ENCODE measurements at regions not wholly inside any gene's neighbourhood (a gene's known extent, or its start where the extent isn't known, plus 50 kb on each side); places are given as distances from the start of the nearest gene placed in this dataset.

GRCh38 chr22:34722901-34723300, 343.1 kb upstream of the ISX start:
- DNase-seq (ENCODE audit: low read depth in 2 of 2), result no peak

- DNase-seq (ENCODE audit: low read depth in 2 of 2), result no peak
Observed at GRCh38 chr22:34736081-34736480, 329.9 kb upstream of the ISX start.

GRCh38 chr22:34738661-34739400, 327.1 kb upstream of the ISX start:
- DNase-seq (ENCODE audit: low read depth in 2 of 2), result no peak

- DNase-seq (ENCODE audit: low read depth in 2 of 2), result no peak
Observed at GRCh38 chr22:34743110-34743751, 322.7 kb upstream of the ISX start.

DNA sequence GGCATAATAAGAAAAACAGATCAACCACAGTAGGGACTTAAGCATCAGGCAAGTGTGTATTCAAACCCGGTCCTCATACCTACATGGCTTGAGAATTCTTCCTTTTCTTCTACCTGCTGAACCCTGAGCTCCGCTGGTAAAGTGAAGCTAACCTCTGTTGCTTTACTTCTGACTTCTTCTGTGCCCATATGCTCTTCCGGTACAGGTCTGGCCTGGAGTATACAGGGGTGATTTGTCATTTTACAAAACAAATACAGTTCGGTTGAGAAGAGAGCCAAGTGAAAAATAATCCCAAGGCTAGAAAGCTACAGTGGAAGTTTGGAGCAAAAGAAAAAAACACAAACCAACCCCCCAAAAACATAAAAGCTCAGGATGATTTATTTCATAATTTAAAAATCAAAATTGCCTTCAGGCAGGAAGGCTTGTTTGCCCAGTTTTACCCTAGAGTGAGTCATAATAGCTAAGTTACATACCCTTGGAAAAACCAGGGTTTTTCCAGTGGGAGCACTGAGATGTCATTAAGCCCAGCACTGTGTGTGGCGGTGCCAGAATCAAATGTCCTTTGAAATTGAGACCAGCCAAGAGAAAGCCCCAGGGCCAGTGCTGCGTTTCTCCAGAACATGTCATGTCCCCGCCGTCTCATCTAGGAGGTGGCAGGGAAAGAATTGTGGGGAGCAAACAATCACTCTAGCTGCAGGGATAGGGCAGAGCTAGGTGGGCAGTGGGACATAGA, 305.5 kb upstream of the ISX start:
- no peak for DNase-seq (ENCODE audit: low read depth in 2 of 2)

DNA sequence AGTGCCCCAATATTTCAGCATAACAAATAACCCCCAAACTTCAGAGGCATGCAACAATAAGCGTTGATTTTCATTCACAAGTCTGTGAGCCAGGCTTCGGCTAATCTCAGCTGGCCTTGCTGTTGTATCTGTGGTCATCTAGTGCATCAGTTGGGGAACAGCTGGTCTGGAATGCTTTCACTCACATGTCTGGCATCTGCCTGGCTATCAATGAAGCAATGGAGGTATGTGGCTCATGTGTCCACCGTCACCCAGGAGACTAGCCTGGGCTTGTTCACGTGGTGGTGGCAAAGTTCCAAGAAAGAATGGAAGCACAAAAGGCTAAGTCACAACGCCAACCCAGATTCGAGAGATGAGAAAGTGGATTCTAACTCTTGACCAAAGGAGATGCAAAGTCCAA, 304.8 kb upstream of the ISX start:
- DNase-seq (ENCODE audit: low read depth in 2 of 2), result no peak

- DNase-seq (ENCODE audit: low read depth in 2 of 2), result no peak
Observed at GRCh38 chr22:34763496-34763895, 302.5 kb upstream of the ISX start.

- DNase-seq (ENCODE audit: low read depth in 2 of 2), result no peak
Observed at GRCh38 chr22:34765115-34765514, 300.8 kb upstream of the ISX start.

DNA sequence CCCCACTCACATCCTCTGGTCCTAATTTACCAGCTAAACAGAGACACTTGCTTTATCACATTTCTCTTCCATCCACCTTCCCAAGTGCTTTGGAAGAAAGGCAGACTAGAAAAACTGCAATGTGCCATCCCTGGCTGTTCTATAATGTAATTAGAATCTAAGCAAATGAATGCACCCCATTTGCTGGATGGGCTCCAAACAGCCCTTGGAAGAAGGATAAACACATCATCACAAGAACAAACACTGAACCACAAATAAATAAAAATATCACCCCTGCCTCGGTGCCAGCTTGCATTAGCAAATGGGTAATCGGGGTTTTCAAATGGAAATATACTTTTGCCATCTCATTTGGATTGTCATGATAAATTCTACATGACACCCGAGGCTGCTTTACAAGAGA, 296.6 kb upstream of the ISX start:
- no peak for DNase-seq (ENCODE audit: low read depth in 2 of 2)

DNA sequence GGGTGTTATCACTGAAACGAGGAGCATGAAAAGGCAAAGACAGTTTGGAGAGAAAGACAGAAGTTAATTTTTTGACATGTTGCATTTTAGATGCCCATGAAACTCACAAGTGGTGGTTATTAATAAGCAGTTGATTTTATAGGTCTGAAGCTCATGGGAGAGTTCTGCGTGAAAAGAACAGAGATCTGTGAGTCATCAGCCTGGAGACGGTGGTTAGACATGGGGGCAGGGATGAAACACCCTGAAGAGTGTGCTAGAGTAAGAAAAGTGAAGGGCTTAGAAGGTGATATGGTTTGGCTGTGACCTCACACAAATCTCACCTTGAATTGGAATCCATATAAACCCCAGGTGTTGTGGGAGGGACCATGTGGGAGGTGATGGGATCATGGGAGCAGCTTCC, 289.1 kb upstream of the ISX start:
- DNase-seq (ENCODE audit: low read depth in 2 of 2), result no peak

DNA sequence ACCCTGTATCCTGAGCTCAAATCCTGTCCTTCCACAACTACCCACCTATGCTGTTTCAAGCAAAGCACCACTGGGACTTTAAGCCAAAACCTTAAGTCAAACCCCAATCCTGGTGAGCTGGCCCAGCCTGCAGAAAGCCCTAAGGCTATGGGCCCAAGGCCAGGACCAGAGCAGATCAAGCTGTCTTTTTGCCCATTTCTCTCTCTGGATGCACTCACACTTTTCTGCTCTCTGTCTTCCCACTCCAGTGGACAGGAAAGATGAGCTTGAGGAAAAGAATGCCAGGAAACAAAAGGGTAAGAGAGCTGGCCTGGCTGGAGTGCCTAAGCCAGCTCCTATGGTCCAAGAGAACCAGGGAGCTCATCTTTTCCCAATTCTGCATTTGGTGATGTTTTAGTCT, 284.3 kb upstream of the ISX start:
- DNase-seq (ENCODE audit: low read depth in 2 of 2), result no peak

GRCh38 chr22:34783436-34783835, 282.5 kb upstream of the ISX start:
- no peak for DNase-seq (ENCODE audit: low read depth in 2 of 2)

DNA sequence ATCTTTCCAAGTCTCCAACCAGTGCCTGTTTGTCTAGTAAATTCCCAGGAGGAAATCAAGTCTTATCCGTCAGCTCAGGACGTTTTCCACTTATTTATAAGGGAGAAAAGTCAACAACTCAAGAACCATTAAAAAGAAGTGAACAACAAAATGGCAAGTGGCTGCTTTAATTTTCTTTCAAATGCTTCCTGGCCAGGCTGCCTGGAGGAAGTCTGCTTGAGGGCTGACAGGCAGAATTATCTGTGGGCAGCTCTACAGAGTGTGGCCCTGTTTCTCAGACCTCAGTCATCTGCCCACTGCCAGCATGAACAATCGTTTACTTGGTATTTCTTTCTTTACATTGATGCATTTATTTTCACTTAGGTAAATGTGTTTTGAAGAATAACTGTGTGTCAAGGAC, 281.9 kb upstream of the ISX start:
- no peak for DNase-seq (ENCODE audit: low read depth in 2 of 2)

DNA sequence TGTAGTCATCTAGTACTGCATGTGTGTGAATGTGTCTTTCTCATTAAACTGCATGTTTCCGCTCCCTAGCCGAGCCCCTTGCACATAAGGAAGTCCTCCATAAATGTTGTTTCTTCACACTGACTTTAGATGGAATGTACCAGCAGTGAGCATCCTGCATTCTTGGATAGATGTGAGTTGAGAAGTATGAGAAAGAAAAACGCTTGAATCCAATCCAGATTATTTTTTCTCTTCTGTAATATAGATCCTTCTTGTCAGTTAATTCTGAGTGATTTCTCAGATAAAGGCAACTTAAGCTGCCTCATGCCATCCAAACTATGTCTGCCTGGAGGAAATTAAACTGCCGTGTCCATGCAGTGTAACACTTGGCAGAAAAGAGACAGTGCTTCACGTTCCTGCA, 268.1 kb upstream of the ISX start:
- no peak for DNase-seq (ENCODE audit: low read depth in 2 of 2)

DNA sequence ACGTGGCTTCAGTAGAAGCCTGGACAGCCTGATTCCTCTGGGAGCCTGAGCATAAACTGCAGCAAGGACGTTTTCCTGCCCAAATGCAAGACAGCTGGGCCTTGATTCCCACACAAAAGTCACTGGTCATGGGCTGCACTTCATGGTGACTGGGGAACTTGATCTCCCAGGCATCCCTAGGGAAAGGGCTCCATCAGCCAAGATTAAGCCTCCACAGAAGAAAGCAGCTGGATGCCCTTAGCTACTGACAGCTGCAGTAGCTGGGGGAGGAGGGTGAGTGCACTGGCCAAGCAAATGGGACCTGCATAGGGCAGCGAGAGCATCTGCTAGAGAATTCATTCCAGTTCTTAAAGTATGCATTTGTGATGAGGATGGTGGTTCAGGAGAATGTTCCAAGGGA, 267.4 kb upstream of the ISX start:
- DNase-seq (ENCODE audit: low read depth in 2 of 2), result no peak

DNA sequence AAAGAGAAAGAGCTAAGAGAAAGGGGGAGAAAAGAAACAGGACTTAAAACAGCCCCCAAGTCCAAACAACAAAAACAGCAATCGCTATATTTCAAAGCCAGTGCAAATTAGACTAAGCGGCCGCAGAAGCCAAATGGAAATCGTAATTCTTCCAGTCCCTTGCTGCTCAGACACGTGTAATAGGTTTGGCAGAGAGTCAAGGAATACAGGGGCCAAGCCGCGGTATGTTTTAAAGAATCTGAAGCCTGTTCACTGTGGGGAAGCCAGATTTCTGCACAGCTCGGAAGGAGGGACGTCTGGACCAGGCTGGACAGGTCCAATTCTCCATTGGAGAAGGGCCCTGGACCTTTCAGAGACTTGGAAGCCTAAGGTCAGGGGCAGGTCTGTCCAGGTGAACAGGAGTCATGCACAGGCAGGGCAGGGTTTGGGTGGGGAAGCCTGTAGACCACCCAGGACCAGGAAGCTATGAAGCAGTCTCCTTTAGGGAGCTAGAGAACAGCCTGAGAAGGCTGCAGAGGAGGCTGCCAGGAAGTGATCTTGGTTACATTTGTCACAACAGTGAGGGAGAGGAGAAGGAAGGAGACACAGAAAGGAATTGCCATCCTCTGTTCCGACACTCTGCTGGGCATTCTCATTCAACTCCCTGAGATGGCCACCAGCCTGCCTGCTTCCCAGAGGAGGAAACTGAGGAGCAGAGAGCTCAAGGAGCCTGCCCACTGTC, 265.5 kb upstream of the ISX start:
- DNase-seq (ENCODE audit: low read depth in 2 of 2), result no peak

DNA sequence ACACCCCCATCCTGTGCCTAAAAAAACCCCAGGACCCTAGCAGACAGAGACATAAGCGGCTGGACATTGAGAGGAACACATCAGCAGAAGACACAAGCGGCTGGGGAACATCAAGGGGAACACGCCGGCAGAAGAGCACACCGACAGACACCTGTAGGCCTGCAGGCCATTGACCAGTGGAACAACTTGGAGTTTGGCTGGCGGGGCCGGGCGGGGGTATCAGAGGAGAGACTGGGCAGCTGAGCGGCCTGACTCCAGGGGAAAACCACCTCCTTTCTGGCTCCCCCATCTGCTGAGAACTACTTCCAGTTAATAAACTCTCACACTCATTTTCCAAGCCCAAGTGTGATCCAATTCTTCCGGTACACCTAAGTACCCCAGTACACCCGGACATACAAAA, 264.7 kb upstream of the ISX start:
- DNase-seq (ENCODE audit: low read depth in 2 of 2), result no peak

DNA sequence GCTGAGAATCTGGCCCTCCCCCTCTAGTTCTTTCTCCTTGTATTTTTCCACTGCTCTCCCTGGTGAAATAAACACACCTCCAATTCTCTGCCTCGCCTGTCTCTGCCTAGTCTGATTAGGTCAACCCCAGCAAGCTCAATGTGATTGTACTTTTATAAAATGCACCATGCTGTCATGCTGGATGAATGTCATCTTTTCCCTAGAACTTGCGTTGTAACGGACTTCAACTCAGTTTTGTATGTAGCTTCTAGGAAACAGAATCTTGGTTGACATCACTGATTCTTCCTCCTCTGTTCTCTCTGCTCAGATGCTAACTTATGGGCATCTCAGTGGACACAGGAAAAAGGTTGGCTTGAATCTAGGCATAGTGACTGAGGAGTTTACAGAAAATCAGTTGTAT, 261.9 kb upstream of the ISX start:
- no peak for DNase-seq (ENCODE audit: low read depth in 2 of 2)

DNA sequence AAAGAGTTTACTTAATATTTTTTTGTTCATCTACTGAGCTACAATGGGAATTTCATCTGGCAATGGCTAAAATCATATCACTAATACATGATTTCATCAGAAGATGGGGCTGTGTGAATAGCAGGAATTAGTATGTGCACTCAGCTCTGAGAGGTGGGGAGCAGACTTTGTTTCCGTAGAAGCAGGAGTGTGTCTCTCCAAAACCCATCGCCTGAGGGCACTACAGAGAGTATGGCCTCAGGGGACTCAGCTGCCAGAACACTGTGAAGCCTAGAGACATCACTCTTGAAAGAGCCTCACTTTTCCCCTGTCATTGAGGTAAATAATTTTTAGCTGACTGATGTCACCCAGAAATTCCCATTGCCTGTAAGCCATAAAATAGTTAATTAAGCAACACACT, 261.4 kb upstream of the ISX start:
- DNase-seq (ENCODE audit: low read depth in 2 of 2), result no peak

DNA sequence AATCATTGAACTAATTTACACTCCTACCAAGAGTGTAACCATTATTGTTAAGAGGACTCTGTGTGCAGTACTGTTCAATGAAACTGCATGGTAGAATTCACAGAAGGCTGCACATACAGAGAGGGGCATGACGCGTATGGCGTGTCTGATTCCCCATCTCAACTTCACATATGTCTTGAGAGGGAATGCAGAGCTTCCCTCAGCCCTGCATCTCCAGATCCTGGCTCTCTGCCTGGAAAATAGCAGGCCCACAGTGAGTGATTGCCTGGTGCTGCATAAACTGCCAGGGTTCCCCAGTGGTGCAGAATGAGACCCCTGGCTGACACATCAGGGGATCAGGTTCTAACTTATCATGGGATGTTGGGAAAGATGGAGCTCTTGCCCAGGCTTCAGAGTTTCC, 260.2 kb upstream of the ISX start:
- no peak for DNase-seq (ENCODE audit: low read depth in 2 of 2)

DNA sequence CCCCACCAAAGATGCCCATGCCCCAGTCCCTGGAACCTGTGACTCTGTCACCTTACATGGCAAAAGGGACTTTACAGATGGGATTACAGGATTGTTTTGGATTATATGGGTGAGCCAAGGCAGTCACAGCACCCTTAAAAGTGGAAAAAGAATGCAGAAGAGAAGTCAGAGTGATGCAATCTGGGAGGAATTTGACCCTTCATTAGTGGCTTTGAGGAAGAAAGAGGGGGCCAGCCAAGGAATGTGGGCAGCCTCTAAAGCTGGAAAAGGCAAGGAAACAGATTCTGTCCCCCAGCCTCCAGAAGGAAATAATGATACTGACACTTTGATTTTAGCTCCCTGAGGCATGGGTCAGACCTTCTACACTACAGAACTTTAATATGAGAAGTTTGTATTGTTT, 257.3 kb upstream of the ISX start:
- DNase-seq (ENCODE audit: low read depth in 2 of 2), result no peak

DNA sequence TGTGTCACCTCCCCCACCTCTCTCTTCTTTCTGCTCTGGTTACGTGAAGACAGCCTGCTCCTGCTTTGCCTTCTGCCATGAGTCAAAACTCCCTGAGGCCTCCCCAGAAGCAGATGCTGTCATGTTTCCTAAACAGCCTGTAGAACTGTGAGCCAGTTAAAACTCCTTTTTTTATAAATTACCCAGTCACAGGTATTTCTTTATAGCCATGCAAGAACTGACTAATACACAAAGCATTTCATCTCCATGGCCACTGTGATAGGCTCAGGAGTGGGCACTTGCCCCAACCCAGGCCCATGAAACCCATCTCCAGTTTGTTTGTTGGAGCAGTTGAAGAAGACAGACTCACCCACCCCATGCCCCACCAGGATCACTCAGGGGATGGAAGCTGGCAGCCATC, 253.3 kb upstream of the ISX start:
- DNase-seq (ENCODE audit: low read depth in 2 of 2), result no peak

Measured in stimulated activated CD8-positive, alpha-beta memory T cell treated with anti-CD3 and anti-CD28 coated beads, Interleukin-2, amount 100 ng/mL, for 48 hours (primary cell).